HCT116 (cell line): ENCODE measurements at regions not wholly inside any gene's neighbourhood (a gene's known extent, or its start where the extent isn't known, plus 50 kb on each side); places are given as distances from the start of the nearest gene placed in this dataset.
A peak's percentile ranks its signal among the peaks of the same experiment; 100 is the strongest.

Experiments
- ATAC-seq: fragments of 200-7000 bp; cut with Tn5 transposase; 2 replicates; pipeline ENCODE4 v1.9.1; 2020; ENCODE audit warnings: mild to moderate bottlenecking, moderate library complexity
- BruUV-seq: library from RNA; stranded (reverse); fragments of 400-500 nt; replicated peaks from 2 replicates; lab custom pipeline; 2021; lab: Mats Ljungman, UMichigan
- CTCF ChIA-PET: fragments of 300-600 bp; sonication (Branson Sonifier 250); formaldehyde crosslinking; loops from one replicate; lab custom pipeline; 2021; ENCODE audit warnings: antibody characterized with exemption; lab: Charles Lee
- POLR2A ChIA-PET: fragments of 300-600, 350-600 bp; sonication (Branson Sonifier 250); formaldehyde crosslinking; loops from one replicate; lab custom pipeline; 2021; ENCODE audit warnings: antibody characterized with exemption; lab: Charles Lee
- RAD21 ChIA-PET, 2 experiments: fragments of 300-600 bp; sonication (Branson Sonifier 250); formaldehyde crosslinking; loops; one replicate each; lab custom pipeline; 2023; ENCODE audit warnings: low total read pairs in 2 of 2; ENCODE audit not compliant: uncharacterized antibody in 2 of 2, unreplicated experiment in 2 of 2, low non-redundant PET in 1 of 2; lab: Charles Lee
- DNase-seq: peaks from one replicate; pipeline ENCODE4 v3.0.0-alpha.2; 2010; ENCODE audit warnings: low read depth, low spot score
- H2AFZ ChIP-seq: fragments of 200-600 bp; shearing (Covaris generic), sonication (generic); 2 replicates; pipeline ENCODE4 v1.6.1; 2017; ENCODE audit warnings: low read depth, mixed run types, mixed read lengths, antibody characterized with exemption, low read length; ENCODE audit not compliant: poor library complexity, severe bottlenecking
- H3K27ac ChIP-seq: 2 replicates; pipeline ENCODE4 v1.5.1; 2012; ENCODE audit warnings: low read depth, low read length
- H3K27me3 ChIP-seq: fragments of 200-600 bp; sonication (generic); 2 replicates; pipeline ENCODE4 v1.6.1; 2016; ENCODE audit warnings: mixed run types, low read length, mixed read lengths; ENCODE audit not compliant: insufficient read depth
- H3K36me3 ChIP-seq, 2 experiments: fragments of 200-500 bp in 1 of 2; fragments of 200-600 bp in 1 of 2; sonication (Bioruptor generic) in 1 of 2; sonication (generic) in 1 of 2; 2 replicates each; pipeline versions ENCODE4 v1.5.1 to v1.6.1; 2014 to 2016; ENCODE audit warnings: low read length in 2 of 2, inconsistent platforms in 1 of 2, mixed read lengths in 1 of 2, mixed run types in 1 of 2; ENCODE audit not compliant: insufficient read depth in 2 of 2, control insufficient read depth in 1 of 2
- H3K4me1 ChIP-seq, 2 experiments: fragments of 200-600 bp in 1 of 2; sonication (generic) in 1 of 2; 2 replicates each; pipeline versions ENCODE4 v1.5.1 to v1.6.1; 2012 to 2017; ENCODE audit warnings: low read length in 2 of 2, inconsistent platforms in 1 of 2, mild to moderate bottlenecking in 1 of 2, mixed read lengths in 1 of 2, mixed run types in 1 of 2, moderate library complexity in 1 of 2; ENCODE audit not compliant: insufficient read depth in 2 of 2, control insufficient read depth in 1 of 2
- H3K4me2 ChIP-seq: fragments of 200-600 bp; sonication (generic); 2 replicates; pipeline ENCODE4 v1.6.1; 2017; ENCODE audit warnings: mixed run types, low read length, mixed read lengths
- H3K4me3 ChIP-seq, 2 experiments: fragments of 200-600 bp in 1 of 2; sonication (generic) in 1 of 2; replicated peaks in 1 of 2; 2 replicates each; pipeline ENCODE4 v1.5.1; 2011 to 2016; ENCODE audit warnings: low read length in 2 of 2, control low read depth in 1 of 2, low read depth in 1 of 2, mild to moderate bottlenecking in 1 of 2, mixed read lengths in 1 of 2, mixed run types in 1 of 2
- H3K79me2 ChIP-seq: fragments of 200-600 bp; sonication (generic); 2 replicates; pipeline ENCODE4 v1.6.1; 2017; ENCODE audit warnings: mild to moderate bottlenecking, mixed run types, low read length, moderate library complexity, mixed read lengths; ENCODE audit not compliant: insufficient read depth
- H3K9ac ChIP-seq: fragments of 200-600 bp; sonication (generic); 2 replicates; pipeline ENCODE4 v1.6.1; 2016; ENCODE audit warnings: low read length, mixed read lengths
- H3K9me2 ChIP-seq: fragments of 200-600 bp; sonication (generic), shearing (Covaris generic); 2 replicates; pipeline ENCODE4 v1.6.1; 2017; ENCODE audit warnings: mixed run types, mild to moderate bottlenecking, moderate library complexity; ENCODE audit not compliant: insufficient read depth
- H3K9me3 ChIP-seq, 2 experiments: fragments of 200-500 bp in 1 of 2; fragments of 200-600 bp in 1 of 2; sonication (Bioruptor generic) in 1 of 2; sonication (generic) in 1 of 2; 2 replicates each; pipeline ENCODE4 v1.6.1; 2014 to 2017; ENCODE audit warnings: low read length in 2 of 2, mixed read lengths in 2 of 2, inconsistent platforms in 1 of 2, low read depth in 1 of 2, mild to moderate bottlenecking in 1 of 2, mixed run types in 1 of 2, moderate library complexity in 1 of 2; ENCODE audit not compliant: control insufficient read depth in 1 of 2, insufficient read depth in 1 of 2
- H4K20me1 ChIP-seq: fragments of 200-600 bp; sonication (generic), shearing (Covaris generic); 2 replicates; pipeline ENCODE4 v1.6.1; 2017; ENCODE audit warnings: mixed run types, mild to moderate bottlenecking, moderate library complexity; ENCODE audit not compliant: insufficient read depth
- ATF3 ChIP-seq: IDR thresholded peaks from 2 replicates; pipeline ENCODE4 v1.6.1; 2012
- EGR1 ChIP-seq: IDR thresholded peaks from 2 replicates; pipeline ENCODE4 v1.6.1; 2012; ENCODE audit warnings: low read depth
- ELF1 ChIP-seq: IDR thresholded peaks from 2 replicates; pipeline ENCODE4 v1.6.1; 2012; ENCODE audit warnings: low read depth, borderline replicate concordance
- EZH2phosphoT487 ChIP-seq: fragments of 200-600 bp; IDR thresholded peaks from 2 replicates; pipeline ENCODE4 v1.6.1; 2018; ENCODE audit warnings: antibody characterized with exemption, borderline replicate concordance
- FOSL1 ChIP-seq: IDR thresholded peaks from 2 replicates; pipeline ENCODE4 v1.6.1; 2012; ENCODE audit warnings: low read depth
- JUND ChIP-seq: IDR thresholded peaks from 2 replicates; pipeline ENCODE4 v1.6.1; 2012
- MAX ChIP-seq: IDR thresholded peaks from 2 replicates; pipeline ENCODE4 v1.6.1; 2012
- POLR2AphosphoS5 ChIP-seq: IDR thresholded peaks from 2 replicates; pipeline ENCODE4 v1.6.1; 2011; ENCODE audit warnings: mild to moderate bottlenecking, low read depth, low read length, moderate library complexity
- RAD21 ChIP-seq: IDR thresholded peaks from 2 replicates; pipeline ENCODE4 v1.6.1; 2012; ENCODE audit warnings: low read depth, mild to moderate bottlenecking
- REST ChIP-seq: IDR thresholded peaks from 2 replicates; pipeline ENCODE4 v1.6.1; 2012; ENCODE audit warnings: low read depth
- SP1 ChIP-seq: IDR thresholded peaks from 2 replicates; pipeline ENCODE4 v1.6.1; 2012; ENCODE audit warnings: low read depth
- TCF7L2 ChIP-seq: IDR thresholded peaks from 2 replicates; pipeline ENCODE4 v1.7.0; 2011; ENCODE audit warnings: borderline replicate concordance, inconsistent platforms; ENCODE audit not compliant: insufficient read depth, insufficient read length; ENCODE audit errors: extremely low read depth
- YY1 ChIP-seq: IDR thresholded peaks from 2 replicates; pipeline ENCODE4 v1.6.1; 2011; ENCODE audit warnings: low read length, low read depth, moderate library complexity, mild to moderate bottlenecking; ENCODE audit not compliant: insufficient replicate concordance; ENCODE audit errors: extremely low read depth
- intact Hi-C: fragments of 100-400 bp; cut with micrococcal nuclease; formaldehyde crosslinking; loops from 2 replicates; pipeline ENCODE4 v1.10.0; 2022

GRCh38 chr15:75129788-75130187, 71.9 kb upstream of the C15orf39 start:
- peak; percentile 30; the same call in 1 of the 2 replicates for ATAC-seq
- no peak overlapping the region for H3K9ac ChIP-seq
- no peaks in the 10 kb centered on the region for H3K9me2 ChIP-seq

GRCh38 chr15:75131269-75131643, 70.4 kb upstream of the C15orf39 start:
- H3K4me1 ChIP-seq, result peaks cover 0 to 27% of the 10 kb centered on the region in 2 experiments; a peak in 3 of 4 replicates
- H3K9me3 ChIP-seq, result no peaks in the 10 kb centered on the region
- H3K9me2 ChIP-seq, result no peaks in the 10 kb centered on the region
- H3K4me3 ChIP-seq, result no peak overlapping the region
- no peak for ATAC-seq
- TF ChIP-seq RAD21, result no peak
- TF ChIP-seq REST, result no peak
- TF ChIP-seq SP1, result no peak
- no peak for TF ChIP-seq TCF7L2
- no peak for TF ChIP-seq EGR1
- no peak for TF ChIP-seq YY1
- no peak for TF ChIP-seq JUND
- TF ChIP-seq ATF3, result no peak
- TF ChIP-seq ELF1, result no peak
- TF ChIP-seq POLR2AphosphoS5, result no peak
- no peak for TF ChIP-seq EZH2phosphoT487
- no peak for TF ChIP-seq FOSL1
- TF ChIP-seq, all 23 proteins: peak for 0
- H3K79me2 ChIP-seq, result no peaks in the 10 kb centered on the region
- no peak for DNase-seq
- POLR2A ChIA-PET, result no interaction called here
- no peaks in the 10 kb centered on the region for H4K20me1 ChIP-seq
- H3K9ac ChIP-seq, result no peak overlapping the region
- no peak overlapping the region for H2AFZ ChIP-seq
- no peak overlapping the region for H3K27ac ChIP-seq
- CTCF ChIA-PET, result no interaction called here
- intact Hi-C loops, result no loop called here
- no peak overlapping the region for H3K4me2 ChIP-seq
- RAD21 ChIA-PET, result no interaction called here
- H3K36me3 ChIP-seq, result no peaks in the 10 kb centered on the region
- H3K27me3 ChIP-seq, result no peaks in the 10 kb centered on the region
- no TSS peak for BruUV-seq

More at GRCh38 chr15:75129788-75130187, 71.9 kb upstream of the C15orf39 start:
- peak overlapping the region; percentile 37 for H3K4me2 ChIP-seq
- H3K4me3 ChIP-seq, result no peak overlapping the region
- no peaks in the 10 kb centered on the region for H3K27me3 ChIP-seq
- no peak for DNase-seq
- H3K9me3 ChIP-seq, result no peaks in the 10 kb centered on the region
- RAD21 ChIA-PET, result no interaction called here
- H2AFZ ChIP-seq, result no peak overlapping the region
- no peak overlapping the region for H3K27ac ChIP-seq
- no peaks in the 10 kb centered on the region for H3K79me2 ChIP-seq
- no TSS peak for BruUV-seq
- H4K20me1 ChIP-seq, result no peaks in the 10 kb centered on the region
- no peak for TF ChIP-seq SP1
- peak; percentile 25; the same call in 1 of the 2 replicates for TF ChIP-seq MAX
- TF ChIP-seq, all 23 proteins: peak for 1
- POLR2A ChIA-PET, result interaction anchor here (0.6 kb wide), 1 partner anchor 609 kb away, joined by 3 read pairs; no protein-coding TSS in a partner anchor
- Histone ChIP-seq H3K4me1 (peaks cover 0 to 27% of the 10 kb centered on the region in 2 experiments; a peak in 3 of 4 replicates), H3K36me3 (no peaks in the 10 kb centered on the region)
- intact Hi-C loops, result no loop called here
- CTCF ChIA-PET, result no interaction called here
